ENCODE measurements at regions not wholly inside any gene's neighbourhood (a gene's known extent, or its start where the extent isn't known, plus 50 kb on each side); places are given as distances from the start of the nearest gene placed in this dataset.

DNA sequence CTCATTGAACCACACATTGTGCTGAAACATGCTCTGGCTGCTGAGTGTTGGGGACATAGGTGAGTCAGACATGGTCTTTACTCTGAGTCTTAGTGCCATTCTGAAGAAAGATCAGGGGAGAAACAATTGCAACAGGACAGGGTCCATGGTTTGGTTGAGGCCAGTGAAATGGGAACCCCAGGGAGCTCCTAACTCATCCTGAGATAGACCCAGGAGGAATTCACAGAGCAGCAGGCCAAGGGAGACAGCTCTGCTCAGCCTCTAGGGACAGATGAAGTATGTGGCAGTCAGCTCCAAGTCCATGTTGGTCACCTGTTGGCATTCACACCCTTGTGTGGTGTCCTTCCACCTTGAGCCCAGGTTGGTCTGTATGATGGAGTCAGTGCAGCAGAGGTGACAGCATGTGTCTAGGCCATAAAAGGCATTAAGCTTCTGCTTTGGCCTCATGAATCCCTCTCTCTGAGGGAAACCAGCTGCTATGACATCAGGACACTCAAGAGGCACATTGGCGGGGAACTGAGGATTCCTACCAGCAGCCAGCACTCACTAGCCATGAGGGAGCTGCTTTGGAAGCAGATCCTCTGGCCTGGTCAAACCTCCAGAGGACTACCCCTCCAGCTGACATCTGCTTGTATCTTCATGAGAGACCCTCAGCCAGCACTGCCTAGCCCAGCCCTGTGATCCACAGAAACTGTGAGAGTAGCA, 50.3 kb upstream of the MYEOV start:
- TF ChIP-seq, protein P1, sequence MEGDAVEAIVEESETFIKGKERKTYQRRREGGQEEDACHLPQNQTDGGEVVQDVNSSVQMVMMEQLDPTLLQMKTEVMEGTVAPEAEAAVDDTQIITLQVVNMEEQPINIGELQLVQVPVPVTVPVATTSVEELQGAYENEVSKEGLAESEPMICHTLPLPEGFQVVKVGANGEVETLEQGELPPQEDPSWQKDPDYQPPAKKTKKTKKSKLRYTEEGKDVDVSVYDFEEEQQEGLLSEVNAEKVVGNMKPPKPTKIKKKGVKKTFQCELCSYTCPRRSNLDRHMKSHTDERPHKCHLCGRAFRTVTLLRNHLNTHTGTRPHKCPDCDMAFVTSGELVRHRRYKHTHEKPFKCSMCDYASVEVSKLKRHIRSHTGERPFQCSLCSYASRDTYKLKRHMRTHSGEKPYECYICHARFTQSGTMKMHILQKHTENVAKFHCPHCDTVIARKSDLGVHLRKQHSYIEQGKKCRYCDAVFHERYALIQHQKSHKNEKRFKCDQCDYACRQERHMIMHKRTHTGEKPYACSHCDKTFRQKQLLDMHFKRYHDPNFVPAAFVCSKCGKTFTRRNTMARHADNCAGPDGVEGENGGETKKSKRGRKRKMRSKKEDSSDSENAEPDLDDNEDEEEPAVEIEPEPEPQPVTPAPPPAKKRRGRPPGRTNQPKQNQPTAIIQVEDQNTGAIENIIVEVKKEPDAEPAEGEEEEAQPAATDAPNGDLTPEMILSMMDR (IDR thresholded peaks at IDR 0.05): no peak
- no peak for TF ChIP-seq POLR2A (IDR thresholded peaks at IDR 0.05)
